ENCODE measurements at regions not wholly inside any gene's neighbourhood (a gene's known extent, or its start where the extent isn't known, plus 50 kb on each side); places are given as distances from the start of the nearest gene placed in this dataset.

GRCh38 chr16:6381896-6382295 lies 950.7 kb upstream of the RBFOX1 start:
- no peak for DNase-seq (ENCODE audit: low read depth)

GRCh38 chr16:6377956-6378355 lies 954.7 kb upstream of the RBFOX1 start:
- no peak for DNase-seq (ENCODE audit: low read depth)

- DNase-seq (ENCODE audit: low read depth): no peak
Observed at GRCh38 chr16:6375465-6376075, 957.1 kb upstream of the RBFOX1 start.

- DNase-seq (ENCODE audit: low read depth): no peak
Observed at GRCh38 chr16:6374821-6375220, 957.8 kb upstream of the RBFOX1 start.

GRCh38 chr16:6364846-6365245 lies 967.8 kb upstream of the RBFOX1 start:
- DNase-seq (ENCODE audit: low read depth): no peak

GRCh38 chr16:6363896-6364607 lies 968.6 kb upstream of the RBFOX1 start:
- DNase-seq (ENCODE audit: low read depth): no peak

GRCh38 chr16:6363396-6363795 lies 969.2 kb upstream of the RBFOX1 start:
- DNase-seq (ENCODE audit: low read depth): no peak

GRCh38 chr16:6362321-6362720 lies 970.3 kb upstream of the RBFOX1 start:
- DNase-seq (ENCODE audit: low read depth): no peak

- DNase-seq (ENCODE audit: low read depth): no peak
Observed at GRCh38 chr16:6360641-6361040, 972.0 kb upstream of the RBFOX1 start.

- no peak for DNase-seq (ENCODE audit: low read depth)
Observed at GRCh38 chr16:6356911-6357310, 975.7 kb upstream of the RBFOX1 start.

- no peak for DNase-seq (ENCODE audit: low read depth)
Observed at GRCh38 chr16:6349725-6350124, 982.9 kb upstream of the RBFOX1 start.

GRCh38 chr16:6345090-6345489 lies 987.6 kb upstream of the RBFOX1 start:
- no peak for DNase-seq (ENCODE audit: low read depth)

- DNase-seq (ENCODE audit: low read depth): no peak
Observed at GRCh38 chr16:6343157-6343556, 989.5 kb upstream of the RBFOX1 start.

- DNase-seq (ENCODE audit: low read depth): no peak
Observed at GRCh38 chr16:6341981-6342380, 990.7 kb upstream of the RBFOX1 start.

- no peak for DNase-seq (ENCODE audit: low read depth)
Observed at GRCh38 chr16:6335072-6335471, 997.6 kb upstream of the RBFOX1 start.

- DNase-seq (ENCODE audit: low read depth): no peak
Observed at GRCh38 chr16:6331770-6332169, 1000.9 kb upstream of the RBFOX1 start.

GRCh38 chr16:6317934-6318333 lies 1014.7 kb upstream of the RBFOX1 start:
- DNase-seq (ENCODE audit: low read depth): no peak

GRCh38 chr16:6309271-6309670 lies 1023.4 kb upstream of the RBFOX1 start:
- no peak for DNase-seq (ENCODE audit: low read depth)

- no peak for DNase-seq (ENCODE audit: low read depth)
Observed at GRCh38 chr16:6308176-6308575, 1024.5 kb upstream of the RBFOX1 start.

- no peak for DNase-seq (ENCODE audit: low read depth)
Observed at GRCh38 chr16:6300523-6300922, 1032.1 kb upstream of the RBFOX1 start.

- no peak for DNase-seq (ENCODE audit: low read depth)
Observed at GRCh38 chr16:6297666-6298410, 1034.8 kb upstream of the RBFOX1 start.

- no peak for DNase-seq (ENCODE audit: low read depth)
Observed at GRCh38 chr16:6286176-6286575, 1046.5 kb upstream of the RBFOX1 start.

- DNase-seq (ENCODE audit: low read depth): no peak
Observed at GRCh38 chr16:6284731-6285130, 1047.9 kb upstream of the RBFOX1 start.

Data from stimulated activated CD8-positive, alpha-beta memory T cell treated with anti-CD3 and anti-CD28 coated beads, Interleukin-15, amount 100 ng/mL, for 24 hours (primary cell).